HG03432 (cell line): ENCODE measurements at regions not wholly inside any gene's neighbourhood (a gene's known extent, or its start where the extent isn't known, plus 50 kb on each side); places are given as distances from the start of the nearest gene placed in this dataset.
"Not testable (repeated sequence)": the region's sequence is repeated elsewhere in the genome, so short reads cannot be mapped to it uniquely, and the experiment has no call there.

ENCODE experiments used
- ATAC-seq: cut with Tn5 transposase; IDR thresholded peaks from one replicate; pipeline ENCODE4 v1.9.1; 2021; ENCODE audit warnings: mild to moderate bottlenecking, moderate library complexity; ENCODE audit not compliant: unreplicated experiment

DNA sequence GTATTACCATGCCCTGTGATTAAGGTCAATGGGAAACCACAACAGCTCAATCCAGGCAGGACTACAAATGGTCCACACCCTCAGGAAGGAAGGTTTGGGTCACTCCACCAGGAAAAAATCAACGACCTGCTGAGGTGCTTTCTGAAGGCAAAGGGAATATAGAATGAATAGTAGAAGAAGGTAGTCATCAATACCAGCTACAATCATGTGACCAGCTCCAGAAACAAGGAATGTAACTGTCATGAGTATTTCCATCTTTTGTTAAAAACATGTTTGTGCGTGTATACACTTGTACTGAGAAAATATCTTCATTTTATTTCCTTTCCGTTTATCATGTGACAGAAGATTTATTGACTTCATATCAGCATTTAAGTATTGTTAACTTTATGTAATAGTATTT is 2028.6 kb upstream of the PCDH20 start:
- ATAC-seq: not testable (repeated sequence)

- ATAC-seq: no peak
Observed at GRCh38 chr13:63438951-63439350, 2023.3 kb upstream of the PCDH20 start.

DNA sequence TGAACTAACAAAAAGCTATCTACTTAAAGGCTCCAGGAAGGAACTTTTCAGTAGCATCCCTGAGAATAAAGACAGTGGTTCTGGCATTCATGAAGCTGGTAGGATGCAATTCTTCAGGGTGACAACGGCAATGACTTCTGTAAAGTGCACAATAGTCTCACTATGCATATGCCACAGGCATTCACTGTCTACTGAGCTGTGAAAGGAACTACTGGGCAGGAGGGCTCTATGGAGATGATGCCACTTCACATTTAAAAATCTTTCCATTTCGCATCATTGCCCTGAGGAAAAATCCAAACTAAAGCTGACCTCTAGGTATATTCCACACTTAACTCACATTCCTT is 2020.6 kb upstream of the PCDH20 start:
- ATAC-seq: no peak

DNA sequence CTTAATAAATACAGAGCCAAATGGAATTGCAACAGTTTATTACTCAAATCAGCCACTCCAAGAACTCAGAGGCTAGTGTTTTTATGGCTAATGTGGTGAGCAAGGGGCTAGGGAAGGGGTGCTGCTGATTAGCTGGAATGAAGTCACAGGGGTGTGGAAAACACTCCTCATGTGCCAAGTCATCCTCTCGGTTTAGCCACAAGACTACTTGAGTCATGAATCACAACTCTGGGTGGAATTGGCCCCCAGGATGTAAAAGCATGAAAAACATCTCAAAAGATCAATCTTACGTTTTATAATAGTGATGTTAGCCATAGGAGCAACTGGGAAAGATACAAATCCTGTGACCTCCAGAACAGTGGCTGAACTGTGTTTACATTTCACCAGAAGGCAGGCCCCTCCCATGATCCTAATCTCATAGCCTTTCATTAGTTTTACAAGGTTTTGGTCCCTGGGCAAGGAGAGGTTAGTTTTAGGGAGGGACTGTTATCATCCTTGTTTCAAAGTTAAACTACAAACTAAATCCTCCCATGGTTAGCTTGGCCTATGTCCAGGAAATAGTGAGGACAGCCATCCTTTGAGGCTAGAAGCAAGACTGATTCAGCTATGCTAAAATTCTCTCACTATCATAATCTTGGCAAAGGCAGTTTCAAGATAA is 2020.1 kb upstream of the PCDH20 start:
- no peak for ATAC-seq

DNA sequence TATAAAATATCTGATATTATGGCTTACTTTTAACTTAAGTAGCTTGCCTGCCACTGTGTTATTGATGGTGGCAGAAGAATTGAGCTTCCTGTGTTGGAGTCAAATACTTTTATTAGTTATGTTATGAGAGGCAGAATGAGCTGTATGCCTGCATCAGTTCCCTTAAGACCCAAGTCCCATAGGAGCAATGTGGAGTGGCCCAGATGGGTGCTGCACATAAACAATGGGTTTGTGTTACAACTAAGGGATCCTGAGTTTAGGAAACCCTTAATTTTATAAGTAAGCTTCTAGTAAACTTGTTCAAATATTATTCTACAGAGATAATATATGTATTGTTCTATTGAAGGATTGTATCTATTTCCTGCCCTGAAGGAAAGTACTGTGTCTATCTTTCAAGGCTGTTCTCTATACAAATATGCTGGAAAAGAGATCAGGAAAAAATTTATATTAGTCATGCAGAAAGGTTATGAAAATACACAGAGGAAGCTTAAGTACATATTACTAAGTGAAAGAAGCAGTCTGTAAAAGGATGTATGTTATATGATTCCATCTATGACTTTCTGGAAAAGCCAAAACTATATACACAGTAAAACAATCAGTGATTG is 2018.0 kb upstream of the PCDH20 start:
- no peak for ATAC-seq

- ATAC-seq: no peak
Observed at GRCh38 chr13:63427170-63427569, 2011.5 kb upstream of the PCDH20 start.

GRCh38 chr13:63425131-63425530 is 2009.5 kb upstream of the PCDH20 start:
- ATAC-seq: no peak

DNA sequence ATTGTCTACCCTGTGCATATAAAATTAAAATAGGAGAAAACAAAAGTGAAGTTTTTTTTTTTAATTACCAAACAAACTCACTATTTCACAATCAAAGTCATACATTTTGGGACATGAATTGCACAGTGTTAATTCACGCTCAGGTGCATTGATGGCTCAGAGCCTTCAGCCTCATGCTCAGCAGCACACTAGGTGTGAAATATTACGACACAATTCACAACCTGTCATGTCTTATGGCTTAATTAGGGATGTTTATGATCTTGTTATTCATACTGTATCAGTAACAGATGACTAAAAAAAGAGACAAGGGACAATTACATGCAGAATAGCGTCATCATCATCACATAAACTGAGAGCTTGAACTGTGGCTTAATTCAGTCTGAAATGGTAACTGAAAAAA is 2005.5 kb upstream of the PCDH20 start:
- no peak for ATAC-seq

GRCh38 chr13:63420685-63421084 is 2005.0 kb upstream of the PCDH20 start:
- no peak for ATAC-seq

DNA sequence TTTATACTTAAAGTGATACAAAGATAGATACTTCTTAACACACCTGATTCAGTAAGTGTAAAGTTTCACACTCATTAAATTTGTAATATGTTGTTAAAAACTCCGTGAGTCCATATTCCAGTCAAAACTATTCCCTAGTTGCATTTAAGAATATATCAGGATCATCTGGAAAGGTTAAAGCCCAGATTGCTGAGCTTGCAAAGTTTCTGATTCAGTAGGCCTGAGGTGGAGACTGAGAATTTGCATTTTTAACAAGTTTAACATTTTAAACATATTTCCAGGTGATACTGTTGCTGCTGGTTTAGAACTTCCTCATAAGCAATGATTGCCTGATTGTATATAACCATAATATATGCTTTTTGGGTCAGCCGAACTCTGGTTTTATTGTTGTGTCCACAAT is 1998.6 kb upstream of the PCDH20 start:
- ATAC-seq: no peak

- ATAC-seq: no peak
Observed at GRCh38 chr13:63409791-63410351, 1994.2 kb upstream of the PCDH20 start.

DNA sequence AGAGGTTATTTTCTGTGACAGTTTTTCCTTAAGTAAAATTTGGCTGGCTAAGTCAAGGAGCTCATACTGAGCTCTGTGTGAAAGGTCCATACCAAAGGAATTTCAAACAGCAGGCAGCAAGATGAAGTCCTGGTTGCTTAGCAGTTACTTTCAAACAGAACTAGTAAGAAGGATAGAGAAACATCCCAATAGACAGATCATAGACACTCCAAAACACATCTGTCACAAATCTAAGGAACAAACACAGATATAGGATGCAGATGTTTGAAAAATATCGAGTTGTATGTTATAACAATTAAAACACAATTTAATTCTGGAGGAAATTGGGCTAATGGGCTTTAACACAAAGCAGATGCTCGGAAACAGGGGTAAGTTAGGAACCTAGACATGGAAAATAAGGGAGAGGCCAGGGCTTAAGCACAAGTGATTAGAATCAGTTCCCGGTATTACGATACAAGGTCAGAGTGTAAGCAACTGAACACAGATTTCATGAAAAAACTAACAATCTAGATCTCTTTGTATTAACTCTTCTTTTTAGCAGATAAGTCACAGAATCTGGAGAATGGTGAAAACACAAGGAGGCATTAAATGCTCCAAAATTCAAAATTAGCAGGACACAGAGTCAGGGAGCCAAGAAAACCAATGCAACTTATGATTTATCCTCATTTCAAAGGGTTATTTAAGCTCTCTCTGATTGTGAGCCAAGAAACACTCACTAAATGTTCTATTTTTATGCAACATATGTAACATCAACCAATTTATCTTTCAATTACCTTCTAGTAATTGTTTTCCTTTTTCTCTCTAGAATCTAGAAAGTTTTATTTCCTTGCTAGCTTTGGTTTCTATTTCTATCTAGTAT is 1992.9 kb upstream of the PCDH20 start:
- no peak for ATAC-seq

GRCh38 chr13:63403733-63404132 is 1988.1 kb upstream of the PCDH20 start:
- ATAC-seq: no peak

GRCh38 chr13:63396746-63397145 is 1981.1 kb upstream of the PCDH20 start:
- no peak for ATAC-seq

GRCh38 chr13:63393112-63393511 is 1977.5 kb upstream of the PCDH20 start:
- no peak for ATAC-seq

DNA sequence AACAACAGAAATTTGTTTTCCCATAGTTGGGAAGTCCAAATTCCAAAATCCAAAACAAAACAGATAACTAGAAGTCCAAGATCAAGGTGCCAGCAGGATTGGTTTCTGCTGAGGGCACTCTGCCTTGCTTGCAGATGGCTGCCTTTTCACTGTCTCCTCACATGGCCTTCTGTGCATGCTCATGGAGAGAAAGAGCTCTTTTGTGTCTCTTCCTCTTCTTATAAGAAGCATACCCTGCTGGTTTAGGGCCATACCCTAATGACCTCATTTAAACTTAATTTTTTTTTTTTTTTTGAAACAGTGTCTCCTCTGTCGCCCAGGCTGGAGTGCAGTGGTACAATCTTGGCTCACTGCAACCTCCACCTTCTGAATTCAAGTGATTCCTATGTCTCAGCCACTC is 1974.1 kb upstream of the PCDH20 start:
- ATAC-seq: no peak

DNA sequence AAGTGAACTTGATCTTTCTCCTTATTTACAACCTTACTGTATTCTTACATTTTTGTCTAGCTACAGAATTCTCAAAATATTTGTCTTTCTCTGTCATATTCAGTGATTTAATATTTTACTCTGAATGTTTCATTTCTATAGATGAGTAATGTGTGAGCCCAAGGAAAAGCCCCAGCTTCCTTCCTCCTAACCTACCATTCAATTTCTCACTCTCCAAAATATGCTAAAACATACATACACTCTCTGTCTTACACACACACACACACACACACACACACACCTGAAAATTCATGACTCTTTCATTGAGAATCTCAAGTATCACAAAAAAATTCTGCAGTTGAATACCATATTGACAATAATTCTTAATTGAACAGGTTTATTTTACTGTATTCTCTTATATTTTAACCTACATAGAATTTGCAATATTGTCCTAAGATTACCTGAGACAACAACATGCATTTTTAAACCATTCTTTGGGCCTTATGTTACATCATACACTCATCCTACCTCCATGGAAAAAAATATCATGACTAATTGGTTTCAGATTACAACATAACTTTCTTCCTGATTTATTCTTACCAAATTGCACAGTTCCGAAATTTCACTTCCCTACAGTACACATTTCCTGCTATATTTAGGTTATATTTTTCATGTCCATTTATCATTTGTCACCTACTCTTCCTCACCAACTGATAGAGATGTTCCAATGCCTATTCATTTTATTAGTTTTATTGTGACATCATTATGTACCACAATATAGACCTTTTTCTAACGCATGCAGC is 1965.6 kb upstream of the PCDH20 start:
- no peak for ATAC-seq

- ATAC-seq: no peak
Observed at GRCh38 chr13:63377986-63378385, 1962.3 kb upstream of the PCDH20 start.

DNA sequence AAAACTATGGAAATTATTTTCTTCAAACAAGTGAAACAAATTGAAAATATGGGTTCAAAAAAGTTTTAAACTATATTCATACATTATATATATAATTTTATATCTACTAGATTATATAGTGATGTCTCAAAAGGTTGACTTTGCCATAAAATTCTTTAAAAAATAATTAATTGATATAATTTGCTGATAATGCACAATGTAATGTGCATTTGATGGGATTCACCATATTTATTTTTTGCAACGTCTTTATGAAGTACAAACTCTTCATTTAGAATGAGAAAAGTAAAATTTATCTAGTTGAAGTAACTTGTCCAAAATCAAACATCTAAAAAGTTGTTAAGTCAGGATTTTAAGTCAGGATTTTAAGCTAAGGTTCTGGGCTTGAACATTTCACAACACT is 1954.5 kb upstream of the PCDH20 start:
- no peak for ATAC-seq

GRCh38 chr13:63367522-63368198 is 1952.0 kb upstream of the PCDH20 start:
- ATAC-seq: no peak
